OCI-LY3 (cell line): ENCODE measurements at regions not wholly inside any gene's neighbourhood (a gene's known extent, or its start where the extent isn't known, plus 50 kb on each side); places are given as distances from the start of the nearest gene placed in this dataset.

Source experiments
- H2AFZ ChIP-seq: fragments of 200-600, 300-600 bp; shearing (Covaris generic); 2 replicates; pipeline ENCODE4 v1.6.0; 2014; ENCODE audit warnings: antibody characterized with exemption, low read depth, low read length
- H3K27ac ChIP-seq: fragments of 200-600, 300-600 bp; sonication (generic); 2 replicates; pipeline ENCODE4 v1.5.1; 2014; ENCODE audit warnings: mild to moderate bottlenecking, low read length, moderate library complexity, mixed read lengths
- H3K27me3 ChIP-seq: fragments of 200-600, 300-600 bp; sonication (generic); 2 replicates; pipeline ENCODE4 v1.6.1; 2014; ENCODE audit warnings: low read depth, low read length, mixed read lengths
- H3K36me3 ChIP-seq: fragments of 200-600, 300-600 bp; sonication (generic); replicated peaks from 2 replicates; pipeline ENCODE3; 2014; ENCODE audit warnings: low read depth, low read length, mixed read lengths
- H3K4me1 ChIP-seq: fragments of 300-600, 200-600 bp; sonication (generic); 2 replicates; pipeline ENCODE4 v1.6.1; 2014; ENCODE audit warnings: low read length, mixed read lengths
- H3K4me2 ChIP-seq: fragments of 200-600, 300-600 bp; sonication (generic); 2 replicates; pipeline ENCODE4 v1.6.1; 2014; ENCODE audit warnings: low read length, mixed read lengths
- H3K4me3 ChIP-seq: fragments of 300-600, 200-600 bp; sonication (generic); 2 replicates; pipeline ENCODE4 v1.5.1; 2014; ENCODE audit warnings: antibody characterized with exemption, mild to moderate bottlenecking, low read length, moderate library complexity
- H3K79me2 ChIP-seq: fragments of 300-600, 200-600 bp; shearing (Covaris generic); 2 replicates; pipeline ENCODE4 v1.6.1; 2014; ENCODE audit warnings: mild to moderate bottlenecking, low read length, mixed read lengths
- H3K9ac ChIP-seq: fragments of 300-600, 200-600 bp; shearing (Covaris generic); 2 replicates; pipeline ENCODE4 v1.6.0; 2014; ENCODE audit warnings: mild to moderate bottlenecking, low read length, moderate library complexity
- H3K9me3 ChIP-seq: fragments of 200-600, 300-600 bp; shearing (Covaris generic); 2 replicates; pipeline ENCODE4 v1.6.1; 2014; ENCODE audit warnings: low read length, mixed read lengths; ENCODE audit not compliant: insufficient read depth
- H4K20me1 ChIP-seq: fragments of 200-600, 300-600 bp; sonication (generic); 2 replicates; pipeline ENCODE4 v1.6.1; 2016; ENCODE audit warnings: low read length, mixed read lengths; ENCODE audit not compliant: insufficient read depth
- EZH2phosphoT487 ChIP-seq: fragments of 200-600 bp; shearing (Covaris generic); IDR thresholded peaks from 2 replicates; pipeline ENCODE4 v1.6.1; 2018; ENCODE audit warnings: antibody characterized with exemption, mixed run types, low read depth
- TF ChIP-seq, protein P1 (sequence below): fragments of 200-600, 300-600 bp; sonication (generic); IDR thresholded peaks from 2 replicates; pipeline ENCODE4 v1.5.1; 2014; ENCODE audit warnings: antibody characterized with exemption, low read length, low read depth

DNA sequence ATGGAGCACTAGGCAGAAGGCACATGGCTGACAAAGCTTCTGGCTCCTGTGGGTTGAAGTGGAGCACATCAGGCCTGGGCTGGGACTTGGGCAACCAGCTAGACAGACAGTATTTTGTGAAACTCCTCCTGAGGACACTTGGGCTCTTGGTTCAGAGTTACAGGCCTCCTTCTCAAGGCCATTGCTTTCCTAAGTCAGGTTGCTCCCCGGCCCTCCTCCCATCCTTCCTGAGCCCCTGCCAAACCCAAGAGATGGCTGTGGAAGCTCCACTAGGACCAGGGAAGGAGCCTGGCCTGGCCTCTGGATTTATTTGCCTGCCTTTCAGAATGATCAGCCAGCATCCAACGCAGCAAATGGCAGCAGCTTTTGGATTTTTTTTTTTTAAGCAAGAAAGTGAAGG, 56.3 kb downstream of the MAGEF1 start:
- H3K27ac ChIP-seq = no peak overlapping the region
- no peaks in the 10 kb centered on the region for H3K36me3 ChIP-seq
- no peak overlapping the region for H3K4me3 ChIP-seq
- H3K79me2 ChIP-seq = no peaks in the 10 kb centered on the region
- H3K9me3 ChIP-seq = no peaks in the 10 kb centered on the region
- H3K27me3 ChIP-seq = no peaks in the 10 kb centered on the region
- H3K4me2 ChIP-seq = no peak overlapping the region
- H2AFZ ChIP-seq = no peak overlapping the region
- no peak overlapping the region for H3K9ac ChIP-seq
- H4K20me1 ChIP-seq = no peaks in the 10 kb centered on the region
- H3K4me1 ChIP-seq = peaks cover 13% of the 10 kb centered on the region
- TF ChIP-seq, protein P1, sequence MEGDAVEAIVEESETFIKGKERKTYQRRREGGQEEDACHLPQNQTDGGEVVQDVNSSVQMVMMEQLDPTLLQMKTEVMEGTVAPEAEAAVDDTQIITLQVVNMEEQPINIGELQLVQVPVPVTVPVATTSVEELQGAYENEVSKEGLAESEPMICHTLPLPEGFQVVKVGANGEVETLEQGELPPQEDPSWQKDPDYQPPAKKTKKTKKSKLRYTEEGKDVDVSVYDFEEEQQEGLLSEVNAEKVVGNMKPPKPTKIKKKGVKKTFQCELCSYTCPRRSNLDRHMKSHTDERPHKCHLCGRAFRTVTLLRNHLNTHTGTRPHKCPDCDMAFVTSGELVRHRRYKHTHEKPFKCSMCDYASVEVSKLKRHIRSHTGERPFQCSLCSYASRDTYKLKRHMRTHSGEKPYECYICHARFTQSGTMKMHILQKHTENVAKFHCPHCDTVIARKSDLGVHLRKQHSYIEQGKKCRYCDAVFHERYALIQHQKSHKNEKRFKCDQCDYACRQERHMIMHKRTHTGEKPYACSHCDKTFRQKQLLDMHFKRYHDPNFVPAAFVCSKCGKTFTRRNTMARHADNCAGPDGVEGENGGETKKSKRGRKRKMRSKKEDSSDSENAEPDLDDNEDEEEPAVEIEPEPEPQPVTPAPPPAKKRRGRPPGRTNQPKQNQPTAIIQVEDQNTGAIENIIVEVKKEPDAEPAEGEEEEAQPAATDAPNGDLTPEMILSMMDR = no peak
- TF ChIP-seq EZH2phosphoT487 = no peak

DNA sequence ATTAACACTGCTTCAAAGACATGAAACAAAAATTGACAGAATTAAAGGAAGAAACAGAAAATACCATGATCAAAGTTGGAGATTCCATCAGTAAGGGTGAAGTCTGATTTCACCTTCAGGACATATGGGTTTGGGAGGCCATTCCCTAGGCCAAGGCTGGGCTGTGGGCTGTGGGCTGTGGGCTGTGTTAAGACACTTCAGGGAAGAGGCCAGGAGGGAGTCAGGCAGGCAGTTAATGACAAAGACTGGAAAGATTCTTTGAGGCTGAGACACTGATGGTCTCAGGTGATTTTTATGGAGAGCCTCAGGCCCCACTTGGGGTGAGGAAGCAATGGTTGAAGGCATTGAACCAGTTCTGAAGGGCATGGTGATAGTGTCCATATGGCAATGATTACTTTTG, 57.5 kb downstream of the MAGEF1 start:
- H2AFZ ChIP-seq = no peak overlapping the region
- H3K9ac ChIP-seq = no peak overlapping the region
- no peak overlapping the region for H3K4me3 ChIP-seq
- H3K4me1 ChIP-seq = peaks cover 13% of the 10 kb centered on the region
- H3K27ac ChIP-seq = no peak overlapping the region
- no peaks in the 10 kb centered on the region for H4K20me1 ChIP-seq
- TF ChIP-seq, protein P1 = no peak
- no peak for TF ChIP-seq EZH2phosphoT487
- no peaks in the 10 kb centered on the region for H3K9me3 ChIP-seq
- no peaks in the 10 kb centered on the region for H3K27me3 ChIP-seq
- no peak overlapping the region for H3K4me2 ChIP-seq
- no peaks in the 10 kb centered on the region for H3K79me2 ChIP-seq
- no peaks in the 10 kb centered on the region for H3K36me3 ChIP-seq

DNA sequence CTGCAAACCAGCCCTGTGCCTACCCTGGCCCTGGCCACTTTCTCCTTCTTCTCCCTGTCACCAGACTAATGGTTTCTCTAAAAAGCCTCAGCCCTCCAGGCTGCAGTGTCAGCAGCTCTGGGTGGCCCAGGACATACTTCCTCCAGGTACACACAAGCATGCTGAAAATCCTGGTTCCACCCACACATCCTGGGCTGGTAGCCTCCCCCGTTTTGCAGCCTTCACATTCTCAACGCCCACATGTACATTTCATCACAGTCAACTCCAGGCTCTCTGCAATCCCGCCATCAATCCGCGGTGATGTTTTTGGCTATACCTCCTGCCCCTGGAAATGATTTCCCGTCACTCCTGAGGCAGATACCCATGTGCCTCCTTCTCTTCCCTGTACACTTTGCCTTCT, 59.4 kb downstream of the MAGEF1 start:
- no peak overlapping the region for H2AFZ ChIP-seq
- H3K9ac ChIP-seq = no peak overlapping the region

DNA sequence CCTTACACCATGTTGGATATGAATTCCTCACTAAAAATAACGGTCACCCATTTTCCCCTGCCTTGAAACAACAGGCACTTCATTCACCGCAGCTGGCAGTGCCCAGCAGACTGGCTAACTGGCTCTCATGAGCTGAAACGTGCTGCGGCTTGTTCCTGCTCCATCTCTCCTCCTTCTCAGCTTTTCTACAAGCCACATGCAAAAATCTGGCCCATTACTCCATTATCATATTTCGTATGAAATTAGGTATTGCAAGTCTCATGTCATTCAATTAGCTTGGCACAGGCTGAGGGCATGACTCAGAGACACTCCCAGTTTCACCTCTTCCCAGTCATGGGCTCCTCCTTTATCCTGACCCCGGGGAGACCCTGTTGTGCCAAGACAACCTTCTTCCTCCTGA, 60.0 kb downstream of the MAGEF1 start:
- no peak overlapping the region for H3K9ac ChIP-seq
- H2AFZ ChIP-seq = no peak overlapping the region
- no peak overlapping the region for H3K27ac ChIP-seq

More for the DNA sequence above, 59.4 kb downstream of the MAGEF1 start:
- Histone ChIP-seq H4K20me1 (no peaks in the 10 kb centered on the region), H3K27me3 (no peaks in the 10 kb centered on the region), H3K79me2 (no peaks in the 10 kb centered on the region), H3K4me1 (peaks cover 10% of the 10 kb centered on the region), H3K4me3 (no peak overlapping the region), H3K4me2 (no peak overlapping the region), H3K27ac (no peak overlapping the region), H3K36me3 (no peaks in the 10 kb centered on the region), H3K9me3 (no peaks in the 10 kb centered on the region)
- TF ChIP-seq, protein P1 = no peak
- no peak for TF ChIP-seq EZH2phosphoT487

DNA sequence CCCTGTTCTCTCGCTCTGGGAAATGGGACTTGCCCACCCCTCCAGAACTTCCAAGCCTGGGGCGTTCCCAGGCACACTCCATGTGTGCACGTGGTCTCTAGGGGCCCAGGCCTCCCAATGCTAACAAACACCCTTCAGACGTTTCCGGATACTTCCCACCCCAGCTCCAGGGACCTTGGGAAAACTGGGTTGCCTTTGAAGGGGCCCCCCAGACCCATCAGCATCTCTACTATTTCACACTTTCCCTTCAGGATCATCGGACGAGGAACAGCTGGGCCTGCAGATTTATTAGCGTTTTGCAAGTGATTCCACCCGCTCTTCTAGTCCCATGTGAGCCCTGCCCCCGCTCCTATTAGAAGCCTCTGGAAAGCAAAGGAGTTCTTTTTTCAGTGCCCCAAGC, 63.2 kb downstream of the MAGEF1 start:
- Histone ChIP-seq H3K9me3 (no peaks in the 10 kb centered on the region), H3K4me3 (no peak overlapping the region), H3K79me2 (no peaks in the 10 kb centered on the region), H3K4me1 (no peaks in the 10 kb centered on the region), H4K20me1 (no peaks in the 10 kb centered on the region), H3K27me3 (no peaks in the 10 kb centered on the region), H3K9ac (no peak overlapping the region), H3K4me2 (no peak overlapping the region), H2AFZ (no peak overlapping the region), H3K36me3 (no peaks in the 10 kb centered on the region), H3K27ac (no peak overlapping the region)
- TF ChIP-seq, protein P1 = no peak

More for the DNA sequence above, 60.0 kb downstream of the MAGEF1 start:
- no peaks in the 10 kb centered on the region for H3K79me2 ChIP-seq
- TF ChIP-seq EZH2phosphoT487 = no peak
- H3K4me1 ChIP-seq = peaks cover 4% of the 10 kb centered on the region
- H3K4me2 ChIP-seq = no peak overlapping the region
- no peaks in the 10 kb centered on the region for H4K20me1 ChIP-seq
- no peaks in the 10 kb centered on the region for H3K9me3 ChIP-seq
- H3K36me3 ChIP-seq = no peaks in the 10 kb centered on the region
- no peak overlapping the region for H3K4me3 ChIP-seq
- H3K27me3 ChIP-seq = no peaks in the 10 kb centered on the region
